Neuronal stem cell (in vitro differentiated cells): ENCODE measurements at regions not wholly inside any gene's neighbourhood (a gene's known extent, or its start where the extent isn't known, plus 50 kb on each side); places are given as distances from the start of the nearest gene placed in this dataset.

Experiments
- DNase-seq: peaks from one replicate; pipeline ENCODE4 v3.0.0-alpha.2; 2013; ENCODE audit warnings: low spot score
- H2AFZ ChIP-seq: one replicate; pipeline ENCODE4 v1.6.1; 2013; ENCODE audit warnings: mild to moderate bottlenecking, low read length, inconsistent platforms
- H2AK5ac ChIP-seq: 2 replicates; pipeline ENCODE4 v1.6.1; 2013; ENCODE audit warnings: low read depth, mild to moderate bottlenecking, inconsistent platforms, low read length, moderate library complexity, mixed read lengths
- H2BK120ac ChIP-seq: 2 replicates; pipeline ENCODE4 v1.6.1; 2013; ENCODE audit warnings: low read depth, mild to moderate bottlenecking, inconsistent platforms, low read length, moderate library complexity, mixed read lengths
- H2BK12ac ChIP-seq: one replicate; pipeline ENCODE4 v1.6.1; 2013; ENCODE audit warnings: low read length, inconsistent platforms
- H2BK15ac ChIP-seq: 2 replicates; pipeline ENCODE4 v1.6.1; 2013; ENCODE audit warnings: mild to moderate bottlenecking, low read length, inconsistent platforms, mixed read lengths
- H2BK5ac ChIP-seq: one replicate; pipeline ENCODE4 v1.6.1; 2013; ENCODE audit warnings: inconsistent platforms, mild to moderate bottlenecking, low read length, moderate library complexity
- H3K14ac ChIP-seq: one replicate; pipeline ENCODE4 v1.6.1; 2013; ENCODE audit warnings: low read length, inconsistent platforms
- H3K18ac ChIP-seq: 2 replicates; pipeline ENCODE4 v1.6.1; 2013; ENCODE audit warnings: low read length, inconsistent platforms
- H3K23ac ChIP-seq: 2 replicates; pipeline ENCODE4 v1.6.1; 2013; ENCODE audit warnings: low read depth, mild to moderate bottlenecking, mixed read lengths, low read length, inconsistent platforms; ENCODE audit not compliant: poor library complexity
- H3K27ac ChIP-seq: replicated peaks from 3 replicates; pipeline ENCODE4 v1.5.1; 2013; ENCODE audit warnings: low read length, inconsistent platforms
- H3K27me3 ChIP-seq, 3 experiments: 2 replicates each; pipeline ENCODE4 v1.6.1; 2013; ENCODE audit warnings: low read length in 3 of 3, mild to moderate bottlenecking in 2 of 3, inconsistent platforms in 1 of 3, low read depth in 1 of 3, mixed read lengths in 1 of 3, moderate library complexity in 1 of 3; ENCODE audit not compliant: control insufficient read depth in 3 of 3, insufficient read depth in 3 of 3
- H3K36me3 ChIP-seq, 2 donors: replicated peaks in 1 of 2; 2 replicates each; pipeline ENCODE4 v1.6.1; 2013; ENCODE audit warnings: low read length in 2 of 2; ENCODE audit not compliant: control insufficient read depth in 2 of 2, insufficient read depth in 2 of 2
- H3K4ac ChIP-seq: 2 replicates; pipeline ENCODE4 v1.6.1; 2013; ENCODE audit warnings: inconsistent platforms, mild to moderate bottlenecking, low read length, moderate library complexity
- H3K4me1 ChIP-seq, 2 donors: 1 replicate in 1 of 2; 2 replicates in 1 of 2; pipeline ENCODE4 v1.6.1; 2013; ENCODE audit warnings: low read length in 2 of 2, low read depth in 1 of 2; ENCODE audit not compliant: control insufficient read depth in 2 of 2, insufficient read depth in 1 of 2
- H3K4me2 ChIP-seq: one replicate; pipeline ENCODE4 v1.6.1; 2013; ENCODE audit warnings: mild to moderate bottlenecking, low read length, inconsistent platforms; ENCODE audit not compliant: insufficient read depth, poor library complexity, severe bottlenecking
- H3K4me3 ChIP-seq, 2 donors: 2 replicates each; pipeline ENCODE4 v1.5.1; 2013; ENCODE audit warnings: low read length in 2 of 2, mild to moderate bottlenecking in 2 of 2, inconsistent platforms in 1 of 2, moderate library complexity in 1 of 2
- H3K79me1 ChIP-seq: one replicate; pipeline ENCODE4 v1.6.1; 2013; ENCODE audit warnings: low read depth, mild to moderate bottlenecking, inconsistent platforms, low read length, moderate library complexity
- H3K9ac ChIP-seq: one replicate; pipeline ENCODE4 v1.6.1; 2013; ENCODE audit warnings: mild to moderate bottlenecking, low read depth, low read length, inconsistent platforms; ENCODE audit not compliant: poor library complexity
- H3K9me3 ChIP-seq, 2 donors: replicated peaks in 1 of 2; 2 replicates each; pipeline versions ENCODE3 to v1.6.1; 2013; ENCODE audit warnings: low read length in 2 of 2, mild to moderate bottlenecking in 2 of 2, inconsistent platforms in 1 of 2, low read depth in 1 of 2, mixed read lengths in 1 of 2, moderate library complexity in 1 of 2; ENCODE audit not compliant: control insufficient read depth in 2 of 2, insufficient read depth in 1 of 2
- H4K8ac ChIP-seq: one replicate; pipeline ENCODE4 v1.6.1; 2013; ENCODE audit warnings: low read depth, mild to moderate bottlenecking, inconsistent platforms, low read length, moderate library complexity
- H4K91ac ChIP-seq: one replicate; pipeline ENCODE4 v1.6.1; 2013; ENCODE audit warnings: low read length, low read depth, mild to moderate bottlenecking, inconsistent platforms; ENCODE audit not compliant: poor library complexity
- WGBS, 2 donors: extraction: QIAGEN DNeasy Blood & Tissue Kit; methylation state at CpG; one replicate each; pipeline ENCODE4 v1.1.7; 2013; ENCODE audit warnings: missing lambda C conversion rate in 2 of 2, mixed read lengths in 1 of 2; ENCODE audit not compliant: insufficient read length in 2 of 2, insufficient replicate concordance in 1 of 2; ENCODE audit errors: extremely low coverage in 2 of 2; 5-methylcytosine and 5-hydroxymethylcytosine counted together

- Histone ChIP-seq H2BK120ac (no peak overlapping the region), H3K14ac (no peak overlapping the region), H3K79me1 (no peaks in the 10 kb centered on the region), H3K23ac (no peak overlapping the region), H4K8ac (no peak overlapping the region), H3K4me2 (no peak overlapping the region), H3K4ac (no peak overlapping the region), H2BK15ac (no peak overlapping the region), H3K9me3 (peaks cover 0 to 7% of the 10 kb centered on the region in 2 donors), H3K27ac (no peak overlapping the region), H2BK12ac (no peak overlapping the region), H2BK5ac (no peak overlapping the region), H2AK5ac (no peak overlapping the region), H3K18ac (no peak overlapping the region), H3K4me3 (no peak overlapping the region), H3K9ac (no peak overlapping the region), H2AFZ (no peak overlapping the region), H3K27me3 (peaks cover 0 to 31% (median 0%) of the 10 kb centered on the region in 3 experiments), H3K36me3 (no peaks in the 10 kb centered on the region), H4K91ac (no peak overlapping the region), H3K4me1 (peaks cover 24 to 34% of the 10 kb centered on the region in 2 donors)
- no peak for DNase-seq
- whole genome bisulfite sequencing, 2 donors: no CpG with 5 or more reads among the region's 7 CpGs
Measured at GRCh38 chr12:124684496-124684895, 117.1 kb upstream of the NCOR2 start.

GRCh38 chr12:124683152-124684124 is 116.0 kb upstream of the NCOR2 start:
- no CpG with 5 or more reads among the region's 16 CpGs for WGBS, 2 donors
- H3K27ac ChIP-seq: no peak overlapping the region

GRCh38 chr12:124682425-124683151 is 115.2 kb upstream of the NCOR2 start:
- Histone ChIP-seq H3K23ac (peak overlapping the region; percentile 60), H2BK12ac (peak overlapping the region; percentile 65), H2BK120ac (no peak overlapping the region), H2BK15ac (no peak overlapping the region), H3K4ac (no peak overlapping the region), H2AFZ (no peak overlapping the region), H2BK5ac (no peak overlapping the region), H3K14ac (no peak overlapping the region), H3K4me3 (no peak overlapping the region), H2AK5ac (peak overlapping the region; percentile 46), H3K4me2 (no peak overlapping the region), H3K36me3 (no peaks in the 10 kb centered on the region), H4K8ac (no peak overlapping the region), H3K27ac (no peak overlapping the region), H3K79me1 (no peaks in the 10 kb centered on the region), H3K4me1 (peaks cover 20 to 37% of the 10 kb centered on the region in 2 donors), H3K9ac (no peak overlapping the region), H4K91ac (no peak overlapping the region), H3K18ac (peak overlapping the region; percentile 5), H3K9me3 (peaks cover 0 to 7% of the 10 kb centered on the region in 2 donors), H3K27me3 (peaks cover 0 to 31% (median 0%) of the 10 kb centered on the region in 3 experiments)
- WGBS, 2 donors: 100% methylated on average over 1 of the region's 17 CpGs; no CpG with 5 or more reads in 1 of the 2 donors
- DNase-seq: no peak

More at GRCh38 chr12:124683152-124684124, 116.0 kb upstream of the NCOR2 start:
- peaks cover 24 to 37% of the 10 kb centered on the region in 2 donors for H3K4me1 ChIP-seq
- H3K9ac ChIP-seq: no peak overlapping the region
- H4K91ac ChIP-seq: no peak overlapping the region
- peak overlapping the region; percentile 5 for H3K18ac ChIP-seq
- no peak overlapping the region for H2BK15ac ChIP-seq
- peaks cover 0 to 31% (median 0%) of the 10 kb centered on the region in 3 experiments for H3K27me3 ChIP-seq
- H2AFZ ChIP-seq: no peak overlapping the region
- no peak overlapping the region for H3K4me2 ChIP-seq
- DNase-seq: no peak
- no peak overlapping the region for H4K8ac ChIP-seq
- H3K4ac ChIP-seq: no peak overlapping the region
- peaks cover 0 to 7% of the 10 kb centered on the region in 2 donors for H3K9me3 ChIP-seq
- H3K36me3 ChIP-seq: no peaks in the 10 kb centered on the region
- no peak overlapping the region for H2BK120ac ChIP-seq
- no peak overlapping the region for H2BK12ac ChIP-seq
- H2BK5ac ChIP-seq: no peak overlapping the region
- no peak overlapping the region for H3K14ac ChIP-seq
- H2AK5ac ChIP-seq: peak overlapping the region; percentile 46
- H3K4me3 ChIP-seq: no peak overlapping the region
- no peak overlapping the region for H3K23ac ChIP-seq
- no peaks in the 10 kb centered on the region for H3K79me1 ChIP-seq
